WERI-Rb-1 (cell line): ENCODE measurements at regions not wholly inside any gene's neighbourhood (a gene's known extent, or its start where the extent isn't known, plus 50 kb on each side); places are given as distances from the start of the nearest gene placed in this dataset.

Source experiments
- DNase-seq: peaks from one replicate; pipeline ENCODE4 v3.0.0-alpha.2; 2020
- H3K27ac ChIP-seq: fragments of 250-450 bp; sonication (Bioruptor Pico); 2 replicates; pipeline ENCODE4 v1.5.1; 2020; ENCODE audit warnings: mild to moderate bottlenecking, moderate library complexity
- H3K27me3 ChIP-seq: fragments of 250-450 bp; sonication (Bioruptor Pico); 2 replicates; pipeline ENCODE4 v1.5.1; 2021; ENCODE audit warnings: mild to moderate bottlenecking, low read depth, moderate library complexity; ENCODE audit not compliant: insufficient read depth, severe bottlenecking
- H3K36me3 ChIP-seq: fragments of 250-450 bp; sonication (Bioruptor Pico); 2 replicates; pipeline ENCODE4 v1.5.1; 2020; ENCODE audit warnings: mild to moderate bottlenecking, moderate library complexity
- H3K4me3 ChIP-seq: 2 replicates; pipeline ENCODE4 v1.5.1; 2011; ENCODE audit warnings: low read depth, mild to moderate bottlenecking, control low read depth, low read length
- H3K9me3 ChIP-seq: fragments of 250-450 bp; sonication (Bioruptor Pico); 2 replicates; pipeline ENCODE4 v1.5.1; 2021; ENCODE audit warnings: mild to moderate bottlenecking, moderate library complexity; ENCODE audit not compliant: severe bottlenecking
- TF ChIP-seq, protein P1 (sequence below): IDR thresholded peaks from 2 replicates; pipeline ENCODE4 v1.5.1; 2011; ENCODE audit warnings: low read depth, mild to moderate bottlenecking, control low read depth, inconsistent platforms, low read length

DNA sequence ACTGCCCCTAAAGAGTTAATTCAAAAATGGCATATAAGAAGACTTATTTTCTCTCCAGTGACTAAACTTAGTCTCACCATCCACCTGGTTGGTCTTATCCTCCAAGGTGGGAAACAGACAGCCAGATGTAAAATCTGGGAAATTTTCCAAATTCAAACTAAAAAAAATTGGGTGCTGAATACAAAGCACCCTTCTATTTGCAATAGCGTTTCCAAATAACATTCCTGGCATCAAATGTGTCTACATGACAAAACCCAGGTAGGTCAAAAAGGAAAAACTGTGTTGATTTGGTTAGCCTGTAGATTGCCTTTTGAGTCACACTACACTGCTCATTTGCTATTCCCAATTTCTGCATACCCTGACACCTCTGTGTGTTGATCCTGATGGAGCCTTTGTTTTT is 252.2 kb downstream of the NR2F1-AS1 start:
- TF ChIP-seq, protein P1, sequence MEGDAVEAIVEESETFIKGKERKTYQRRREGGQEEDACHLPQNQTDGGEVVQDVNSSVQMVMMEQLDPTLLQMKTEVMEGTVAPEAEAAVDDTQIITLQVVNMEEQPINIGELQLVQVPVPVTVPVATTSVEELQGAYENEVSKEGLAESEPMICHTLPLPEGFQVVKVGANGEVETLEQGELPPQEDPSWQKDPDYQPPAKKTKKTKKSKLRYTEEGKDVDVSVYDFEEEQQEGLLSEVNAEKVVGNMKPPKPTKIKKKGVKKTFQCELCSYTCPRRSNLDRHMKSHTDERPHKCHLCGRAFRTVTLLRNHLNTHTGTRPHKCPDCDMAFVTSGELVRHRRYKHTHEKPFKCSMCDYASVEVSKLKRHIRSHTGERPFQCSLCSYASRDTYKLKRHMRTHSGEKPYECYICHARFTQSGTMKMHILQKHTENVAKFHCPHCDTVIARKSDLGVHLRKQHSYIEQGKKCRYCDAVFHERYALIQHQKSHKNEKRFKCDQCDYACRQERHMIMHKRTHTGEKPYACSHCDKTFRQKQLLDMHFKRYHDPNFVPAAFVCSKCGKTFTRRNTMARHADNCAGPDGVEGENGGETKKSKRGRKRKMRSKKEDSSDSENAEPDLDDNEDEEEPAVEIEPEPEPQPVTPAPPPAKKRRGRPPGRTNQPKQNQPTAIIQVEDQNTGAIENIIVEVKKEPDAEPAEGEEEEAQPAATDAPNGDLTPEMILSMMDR: no peak
- no peak for DNase-seq
- no peak overlapping the region for H3K27ac ChIP-seq
- H3K36me3 ChIP-seq: no peaks in the 10 kb centered on the region
- no peaks in the 10 kb centered on the region for H3K27me3 ChIP-seq
- H3K9me3 ChIP-seq: no peaks in the 10 kb centered on the region
- no peak overlapping the region for H3K4me3 ChIP-seq

DNA sequence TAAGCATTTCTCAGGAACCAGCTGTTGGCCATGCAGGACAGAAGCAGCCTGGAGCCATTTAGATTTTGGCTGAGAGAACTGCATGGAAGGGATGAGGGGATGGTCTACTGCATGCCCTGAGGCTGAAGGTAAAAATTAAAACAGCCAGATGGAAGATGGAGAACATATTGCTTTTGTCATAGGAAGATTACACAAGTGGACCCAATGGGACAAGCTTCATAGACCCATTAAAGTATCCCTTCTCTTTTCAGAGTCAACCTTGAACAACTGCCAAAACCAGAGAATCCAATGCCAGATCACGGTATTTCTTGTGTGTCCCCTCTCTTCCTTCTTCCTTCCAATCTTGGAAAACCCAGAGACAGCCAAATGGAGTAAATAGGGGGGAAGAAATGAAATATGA is 253.4 kb downstream of the NR2F1-AS1 start:
- DNase-seq: no peak
- H3K27me3 ChIP-seq: no peaks in the 10 kb centered on the region

DNA sequence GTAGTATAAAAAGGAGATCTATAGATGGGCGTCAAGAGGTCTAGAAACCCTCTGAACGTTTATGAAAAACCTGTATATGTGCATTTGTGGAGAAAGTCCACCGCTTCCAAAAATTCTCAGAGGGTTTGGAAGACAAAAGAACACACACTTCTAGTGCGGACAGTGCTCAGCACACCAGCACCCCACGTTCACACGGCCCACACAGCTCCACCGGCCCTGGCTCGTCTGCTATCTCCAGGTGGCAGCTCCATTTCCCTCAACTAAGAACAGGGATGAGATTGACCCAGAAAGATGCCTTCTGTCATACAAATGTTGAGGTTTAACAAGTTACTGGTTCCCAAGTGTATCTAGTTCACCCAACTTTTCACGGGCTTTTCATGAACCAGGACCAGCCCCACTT is 255.1 kb downstream of the NR2F1-AS1 start:
- H3K9me3 ChIP-seq: no peaks in the 10 kb centered on the region
- H3K27ac ChIP-seq: no peak overlapping the region
- H3K36me3 ChIP-seq: no peaks in the 10 kb centered on the region
- no peaks in the 10 kb centered on the region for H3K27me3 ChIP-seq
- TF ChIP-seq, protein P1: no peak
- no peak for DNase-seq
- no peak overlapping the region for H3K4me3 ChIP-seq

More for the DNA sequence above, 253.4 kb downstream of the NR2F1-AS1 start:
- H3K4me3 ChIP-seq: no peak overlapping the region
- TF ChIP-seq, protein P1: no peak
- H3K9me3 ChIP-seq: no peaks in the 10 kb centered on the region
- H3K36me3 ChIP-seq: no peaks in the 10 kb centered on the region
- H3K27ac ChIP-seq: no peak overlapping the region

DNA sequence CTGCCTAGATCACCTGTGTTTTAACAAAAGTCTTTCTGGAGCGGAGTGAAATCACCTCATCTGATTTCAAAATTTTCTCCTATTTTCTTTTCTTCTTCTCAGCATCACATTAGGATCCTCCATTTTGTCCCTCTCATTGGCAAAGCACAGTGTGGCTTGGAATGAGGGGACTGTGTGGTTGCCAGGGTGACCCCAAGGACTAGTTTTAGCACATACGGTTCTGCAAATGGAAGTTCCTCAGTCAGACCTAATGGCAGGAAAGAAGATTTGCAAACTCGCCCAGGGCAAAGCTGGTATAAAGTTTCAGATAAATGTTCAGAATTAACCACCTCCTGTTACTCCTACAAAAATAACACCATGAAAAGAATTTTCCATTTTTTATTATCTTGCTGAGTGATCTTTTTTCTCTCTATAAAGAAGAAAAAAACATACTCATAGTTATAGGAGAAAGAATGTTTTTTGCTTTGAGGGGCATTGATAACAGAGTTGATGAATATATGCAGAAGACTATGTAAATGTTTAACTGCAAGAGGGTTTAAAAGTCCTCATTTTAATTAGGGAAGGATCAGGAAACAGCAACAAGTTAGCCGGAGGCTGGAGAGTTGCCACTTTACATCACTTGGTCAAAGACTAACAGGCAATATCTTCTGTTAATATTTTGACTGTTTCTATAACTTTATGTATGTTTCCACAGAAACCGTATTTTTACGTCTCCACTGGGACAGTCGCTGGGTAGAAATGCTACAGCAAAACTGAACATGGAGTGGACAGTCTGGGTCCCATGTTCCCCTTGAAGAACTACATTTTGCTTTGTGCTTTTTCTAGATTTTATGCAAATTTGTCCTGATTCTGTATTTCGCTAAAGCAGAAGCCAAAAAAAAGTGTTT is 257.8 kb downstream of the NR2F1-AS1 start:
- Histone ChIP-seq H3K4me3 (no peak overlapping the region), H3K27ac (no peak overlapping the region), H3K27me3 (no peaks in the 10 kb centered on the region), H3K9me3 (no peaks in the 10 kb centered on the region), H3K36me3 (no peaks in the 10 kb centered on the region)
- no peak for DNase-seq
- TF ChIP-seq, protein P1: no peak

DNA sequence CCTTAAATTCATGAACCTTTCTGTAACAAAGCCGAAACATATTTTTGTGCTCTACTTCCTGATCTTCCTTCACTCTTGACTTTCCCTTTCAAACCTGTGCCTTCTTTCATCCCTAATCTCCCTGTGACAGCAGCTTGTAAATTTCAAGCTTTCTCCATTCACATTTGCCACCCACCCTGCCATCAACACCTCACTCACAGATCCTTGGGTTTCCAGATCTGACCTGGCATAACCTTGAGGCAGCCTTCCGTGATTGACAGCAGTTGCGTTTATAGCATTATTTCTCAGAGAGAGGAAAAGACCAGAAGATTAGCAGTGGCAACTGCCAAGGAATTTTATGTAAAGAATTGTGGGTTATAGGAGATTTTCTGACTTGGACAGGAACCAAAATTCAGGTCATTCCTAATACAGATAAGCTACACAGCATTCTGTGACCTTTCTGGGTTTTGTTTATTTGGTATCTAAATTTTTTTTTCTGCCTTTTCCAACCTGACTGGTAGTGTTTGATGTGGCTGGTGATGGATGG is 260.0 kb downstream of the NR2F1-AS1 start:
- DNase-seq: peak; percentile 58
- Histone ChIP-seq H3K36me3 (no peaks in the 10 kb centered on the region), H3K4me3 (no peak overlapping the region), H3K9me3 (no peaks in the 10 kb centered on the region), H3K27me3 (no peaks in the 10 kb centered on the region), H3K27ac (no peak overlapping the region)
- TF ChIP-seq, protein P1: no peak
